CD14-positive monocyte (primary cell): ENCODE measurements at regions not wholly inside any gene's neighbourhood (a gene's known extent, or its start where the extent isn't known, plus 50 kb on each side); places are given as distances from the start of the nearest gene placed in this dataset.

Experiments
- DNase-seq, 3 donors: peaks; one replicate each; pipeline ENCODE4 v3.0.0-alpha.2; 2011 to 2022
- H2AFZ ChIP-seq: 2 replicates; pipeline ENCODE4 v1.6.0; 2012; ENCODE audit warnings: mild to moderate bottlenecking, low read depth, low read length, inconsistent platforms; ENCODE audit not compliant: insufficient read depth, poor library complexity, severe bottlenecking
- H3K27ac ChIP-seq, 2 donors: 1 replicate in 1 of 2; 2 replicates in 1 of 2; pipeline ENCODE4 v1.5.1; 2012 to 2013; ENCODE audit warnings: low read length in 2 of 2, control low read depth in 1 of 2, inconsistent platforms in 1 of 2, low read depth in 1 of 2, mild to moderate bottlenecking in 1 of 2
- H3K27me3 ChIP-seq, 2 donors: one replicate each; pipeline versions ENCODE4 v1.6.0 to v1.6.1; 2011 to 2013; ENCODE audit warnings: low read length in 2 of 2; ENCODE audit not compliant: control insufficient read depth in 2 of 2, insufficient read depth in 2 of 2
- H3K36me3 ChIP-seq, 2 donors: replicated peaks in 1 of 2; 1 replicate in 1 of 2; 2 replicates in 1 of 2; pipeline versions ENCODE4 v1.5.1 to v1.6.1; 2012 to 2013; ENCODE audit warnings: low read length in 2 of 2, control low read depth in 1 of 2, inconsistent platforms in 1 of 2, mild to moderate bottlenecking in 1 of 2; ENCODE audit not compliant: insufficient read depth in 2 of 2, control insufficient read depth in 1 of 2
- H3K4me1 ChIP-seq, 2 donors: 1 replicate in 1 of 2; 2 replicates in 1 of 2; pipeline versions ENCODE4 v1.5.1 to v1.6.1; 2012 to 2013; ENCODE audit warnings: low read length in 2 of 2, control low read depth in 1 of 2, inconsistent platforms in 1 of 2, mild to moderate bottlenecking in 1 of 2, moderate library complexity in 1 of 2; ENCODE audit not compliant: insufficient read depth in 2 of 2, control insufficient read depth in 1 of 2
- H3K4me2 ChIP-seq: replicated peaks from 2 replicates; pipeline ENCODE3; 2012; ENCODE audit warnings: low read length, moderate library complexity, mild to moderate bottlenecking; ENCODE audit not compliant: poor library complexity, severe bottlenecking; ENCODE audit errors: extremely low read depth
- H3K4me3 ChIP-seq, 3 experiments: fragments of 200-600 bp in 1 of 3; sonication (generic) in 1 of 3; replicated peaks in 1 of 3; 1 replicate in 2 of 3; 2 replicates in 1 of 3; pipeline ENCODE4 v1.5.1; 2011 to 2013; ENCODE audit warnings: low read length in 3 of 3, mild to moderate bottlenecking in 3 of 3, control low read depth in 2 of 3, low read depth in 2 of 3, inconsistent platforms in 1 of 3, moderate library complexity in 1 of 3
- H3K79me2 ChIP-seq: 2 replicates; pipeline ENCODE4 v1.6.0; 2012; ENCODE audit warnings: mild to moderate bottlenecking, control low read depth, inconsistent platforms, low read length, moderate library complexity; ENCODE audit not compliant: insufficient read depth
- H3K9ac ChIP-seq: 2 replicates; pipeline ENCODE4 v1.6.0; 2017; ENCODE audit warnings: low read length, mild to moderate bottlenecking; ENCODE audit not compliant: insufficient read depth, poor library complexity, severe bottlenecking
- H3K9me3 ChIP-seq, 2 donors: replicated peaks in 1 of 2; 1 replicate in 1 of 2; 2 replicates in 1 of 2; pipeline versions ENCODE4 v1.5.1 to v1.6.1; 2012 to 2013; ENCODE audit warnings: low read length in 2 of 2, control low read depth in 1 of 2; ENCODE audit not compliant: control insufficient read depth in 1 of 2, insufficient read depth in 1 of 2
- H4K20me1 ChIP-seq: 2 replicates; pipeline ENCODE4 v1.6.0; 2012; ENCODE audit warnings: mild to moderate bottlenecking, low read length, control low read depth, moderate library complexity; ENCODE audit not compliant: insufficient read depth
- H3K27ac Mint-ChIP-seq, 7 donors: one replicate each; pipeline ENCODE4 v1.8.0; 2020; ENCODE audit warnings: mild to moderate bottlenecking in 7 of 7, mixed read lengths in 7 of 7, moderate library complexity in 6 of 7, inconsistent platforms in 2 of 7
- H3K27me3 Mint-ChIP-seq, 3 donors: one replicate each; pipeline ENCODE4 v1.8.0; 2021 to 2022; ENCODE audit warnings: low read depth in 3 of 3, mild to moderate bottlenecking in 3 of 3, mixed read lengths in 3 of 3, moderate library complexity in 3 of 3, inconsistent platforms in 1 of 3
- H3K36me3 Mint-ChIP-seq, 2 donors: one replicate each; pipeline ENCODE4 v1.8.0; 2020; ENCODE audit warnings: mixed read lengths in 2 of 2, inconsistent platforms in 1 of 2, mild to moderate bottlenecking in 1 of 2
- H3K4me1 Mint-ChIP-seq: one replicate; pipeline ENCODE4 v1.8.0; 2020; ENCODE audit warnings: mild to moderate bottlenecking, mixed read lengths
- H3K4me3 Mint-ChIP-seq, 2 donors: one replicate each; pipeline ENCODE4 v1.8.0; 2020; ENCODE audit warnings: mild to moderate bottlenecking in 2 of 2, mixed read lengths in 2 of 2, moderate library complexity in 1 of 2
- H3K9me3 Mint-ChIP-seq, 7 donors: one replicate each; pipeline ENCODE4 v1.8.0; 2020 to 2022; ENCODE audit warnings: mixed read lengths in 7 of 7, mild to moderate bottlenecking in 6 of 7, moderate library complexity in 6 of 7, inconsistent platforms in 2 of 7
- CTCF ChIP-seq: fragments of 200-600 bp; IDR thresholded peaks from one replicate; pipeline ENCODE4 v1.8.0; 2022; ENCODE audit warnings: antibody characterized with exemption, mild to moderate bottlenecking
- WGBS: methylation state at CpG from one replicate; pipeline ENCODE4 v1.1.5; 2013; ENCODE audit warnings: missing lambda C conversion rate; ENCODE audit not compliant: insufficient coverage; 5-methylcytosine and 5-hydroxymethylcytosine counted together
- intact Hi-C, 2 donors: fragments of 100-400 bp; cut with micrococcal nuclease; formaldehyde crosslinking; loops; one replicate each; pipeline versions ENCODE4 v1.15.0 to v1.15.1; 2023

- Histone ChIP-seq H2AFZ (no peak overlapping the region), H3K4me1 (no peaks in the 10 kb centered on the region), H3K4me2 (no peak overlapping the region), H3K9me3 (peaks cover 0 to 2% of the 10 kb centered on the region in 2 donors), H4K20me1 (no peaks in the 10 kb centered on the region), H3K4me3 (no peak overlapping the region), H3K36me3 (no peaks in the 10 kb centered on the region), H3K27ac (no peak overlapping the region), H3K79me2 (no peaks in the 10 kb centered on the region), H3K27me3 (no peaks in the 10 kb centered on the region), H3K9ac (no peak overlapping the region)
- H3K9me3 Mint-ChIP-seq: peaks cover 0 to 5% (median 1%) of the 10 kb centered on the region in 7 donors
- no peaks in the 10 kb centered on the region for H3K36me3 Mint-ChIP-seq
- WGBS: no CpG with 5 or more reads among the region's 1 CpG
- no peak for DNase-seq
- no peak overlapping the region for H3K27ac Mint-ChIP-seq
- H3K4me1 Mint-ChIP-seq: no peaks in the 10 kb centered on the region
- intact Hi-C loops: no loop called here
- no peak overlapping the region for H3K4me3 Mint-ChIP-seq
- no peak for TF ChIP-seq CTCF
- H3K27me3 Mint-ChIP-seq: peaks cover 2 to 13% (median 5%) of the 10 kb centered on the region in 3 donors
Observed at GRCh38 chr9:87266697-87267096, 231.0 kb upstream of the DAPK1 start.

- Histone ChIP-seq H3K9me3 (peaks cover 0 to 2% of the 10 kb centered on the region in 2 donors), H2AFZ (no peak overlapping the region), H3K4me1 (no peaks in the 10 kb centered on the region), H3K4me3 (no peak overlapping the region), H3K79me2 (no peaks in the 10 kb centered on the region), H3K27ac (no peak overlapping the region), H3K27me3 (no peaks in the 10 kb centered on the region), H3K36me3 (no peaks in the 10 kb centered on the region), H4K20me1 (no peaks in the 10 kb centered on the region), H3K9ac (no peak overlapping the region), H3K4me2 (no peak overlapping the region)
- Mint-ChIP-seq H3K27ac (peak overlapping the region in 1 of 7 donors; percentile 13), H3K4me1 (no peaks in the 10 kb centered on the region), H3K9me3 (peaks cover 0 to 5% (median 1%) of the 10 kb centered on the region in 7 donors), H3K36me3 (no peaks in the 10 kb centered on the region), H3K4me3 (no peak overlapping the region), H3K27me3 (peaks cover 2 to 13% (median 5%) of the 10 kb centered on the region in 3 donors)
- WGBS: 93% methylated on average over 11 of the region's 15 CpGs
- no peak for DNase-seq
- TF ChIP-seq CTCF: no peak
- intact Hi-C loops: no loop called here
Observed at GRCh38 chr9:87267251-87268070, 230.2 kb upstream of the DAPK1 start.
